IMR-90 (cell line): ENCODE measurements at regions not wholly inside any gene's neighbourhood (a gene's known extent, or its start where the extent isn't known, plus 50 kb on each side); places are given as distances from the start of the nearest gene placed in this dataset.

Experiments used
- BHLHE40 ChIP-seq: fragments of 150-350 bp; IDR thresholded peaks from 2 replicates; pipeline ENCODE4 v1.6.1; 2016; ENCODE audit warnings: mild to moderate bottlenecking, low read depth, low read length
- CEBPB ChIP-seq: IDR thresholded peaks from 2 replicates; pipeline ENCODE4 v1.6.1; 2012; ENCODE audit warnings: low read depth, low read length, improper control_type of control experiment
- CTCF ChIP-seq: conservative IDR thresholded peaks from 2 replicates; pipeline ENCODE4 v1.5.1; 2012; ENCODE audit warnings: mild to moderate bottlenecking, low read depth, low read length, improper control_type of control experiment
- ELK1 ChIP-seq: fragments of 150-350 bp; IDR thresholded peaks from 2 replicates; pipeline ENCODE4 v1.6.1; 2016; ENCODE audit warnings: low read depth, mild to moderate bottlenecking, low read length, moderate library complexity, borderline replicate concordance
- MAZ ChIP-seq: IDR thresholded peaks from 2 replicates; pipeline ENCODE4 v1.6.1; 2012; ENCODE audit warnings: low read depth, mild to moderate bottlenecking, low read length, improper control_type of control experiment, moderate library complexity, borderline replicate concordance
- MXI1 ChIP-seq: IDR thresholded peaks from 2 replicates; pipeline ENCODE4 v1.6.1; 2012; ENCODE audit warnings: low read depth, mild to moderate bottlenecking, low read length, moderate library complexity, borderline replicate concordance
- POLR2A ChIP-seq: IDR thresholded peaks from 2 replicates; pipeline ENCODE4 v1.6.1; 2012; ENCODE audit warnings: mild to moderate bottlenecking, low read depth, low read length
- RCOR1 ChIP-seq: IDR thresholded peaks from 2 replicates; pipeline ENCODE4 v1.6.1; 2012; ENCODE audit warnings: mild to moderate bottlenecking, low read length, improper control_type of control experiment; ENCODE audit not compliant: insufficient replicate concordance
- RFX5 ChIP-seq: IDR thresholded peaks from 2 replicates; pipeline ENCODE4 v1.8.0; 2012; ENCODE audit warnings: low read depth, mild to moderate bottlenecking, low read length, moderate library complexity
- SMC3 ChIP-seq: fragments of 150-350 bp; IDR thresholded peaks from 2 replicates; pipeline ENCODE4 v1.6.1; 2016; ENCODE audit warnings: low read depth, mild to moderate bottlenecking, antibody characterized with exemption, low read length, moderate library complexity
- TF ChIP-seq, protein P1 (sequence below): fragments of 150-350 bp; IDR thresholded peaks from 2 replicates; pipeline ENCODE4 v1.6.1; 2017; ENCODE audit warnings: mild to moderate bottlenecking, antibody characterized with exemption, low read length, low read depth

GRCh38 chr14:58713677-58714076 is 75.9 kb downstream of the DACT1 start:
- TF ChIP-seq RCOR1 (no peak), CTCF (no peak), RFX5 (no peak), POLR2A (no peak), SMC3 (no peak), BHLHE40 (no peak), CEBPB (no peak), MAZ (no peak), MXI1 (no peak), ELK1 (no peak)
- TF ChIP-seq, protein P1, sequence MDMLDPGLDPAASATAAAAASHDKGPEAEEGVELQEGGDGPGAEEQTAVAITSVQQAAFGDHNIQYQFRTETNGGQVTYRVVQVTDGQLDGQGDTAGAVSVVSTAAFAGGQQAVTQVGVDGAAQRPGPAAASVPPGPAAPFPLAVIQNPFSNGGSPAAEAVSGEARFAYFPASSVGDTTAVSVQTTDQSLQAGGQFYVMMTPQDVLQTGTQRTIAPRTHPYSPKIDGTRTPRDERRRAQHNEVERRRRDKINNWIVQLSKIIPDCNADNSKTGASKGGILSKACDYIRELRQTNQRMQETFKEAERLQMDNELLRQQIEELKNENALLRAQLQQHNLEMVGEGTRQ: no peak
